K562 (cell line): ENCODE measurements at regions not wholly inside any gene's neighbourhood (a gene's known extent, or its start where the extent isn't known, plus 50 kb on each side); places are given as distances from the start of the nearest gene placed in this dataset.

Experiments used
- CHD7 ChIP-seq: fragments of 200-600 bp; sonication (generic); IDR thresholded peaks from one replicate; pipeline ENCODE4 v1.6.1; 2012; ENCODE audit warnings: mild to moderate bottlenecking, low read depth, low read length, inconsistent platforms
- DIDO1 ChIP-seq: fragments of 450-650 bp; IDR thresholded peaks from 2 replicates; pipeline ENCODE4 v1.6.1; 2016; ENCODE audit warnings: low read depth, missing biosample characterization, missing genetic modification characterization
- GABPA ChIP-seq: fragments of 200-800 bp; sonication (Bioruptor generic); conservative IDR thresholded peaks from 2 replicates; pipeline ENCODE4 v1.6.1; 2016; ENCODE audit warnings: low read depth, missing genetic modification characterization, missing compliant biosample characterization
- KDM4B ChIP-seq, 2 experiments: fragments of 450-650 bp in 1 of 2; sonication (generic) in 1 of 2; IDR thresholded peaks; 2 replicates each; pipeline ENCODE4 v1.6.1; 2016 to 2017; ENCODE audit warnings: borderline replicate concordance in 2 of 2, antibody characterized with exemption in 1 of 2, low read depth in 1 of 2, mild to moderate bottlenecking in 1 of 2
- ZNF780A ChIP-seq: fragments of 250-450 bp; sonication (Bioruptor Pico); IDR thresholded peaks from 2 replicates; pipeline ENCODE4 v1.5.0; 2021; ENCODE audit warnings: mild to moderate bottlenecking

GRCh38 chr6:137290601-137291261 lies 71.5 kb upstream of the IFNGR1 start:
- no peak for TF ChIP-seq CHD7
- TF ChIP-seq DIDO1 (tag) = no peak
- no peak for TF ChIP-seq ZNF780A (CRISPR knock-in tag)
- no peak for TF ChIP-seq KDM4B (IDR thresholded peaks at IDR 0.05; ENCODE audit: borderline replicate concordance in 2 of 2, low read depth in 1 of 2)
- TF ChIP-seq GABPA (tag) = no peak
